Neural cell (in vitro differentiated cells): ENCODE measurements at regions not wholly inside any gene's neighbourhood (a gene's known extent, or its start where the extent isn't known, plus 50 kb on each side); places are given as distances from the start of the nearest gene placed in this dataset.

ENCODE experiments used
- H2AFZ ChIP-seq: fragments of 200-600, 300-800 bp; sonication (generic), shearing (Covaris generic); 2 replicates; pipeline ENCODE4 v1.6.0; 2014; ENCODE audit warnings: low read depth, mild to moderate bottlenecking, antibody characterized with exemption, low read length, moderate library complexity
- H3F3A ChIP-seq: fragments of 200-600 bp; shearing (Covaris generic); 2 replicates; pipeline ENCODE4 v1.6.1; 2016; ENCODE audit warnings: mild to moderate bottlenecking, moderate library complexity, mixed read lengths, antibody characterized with exemption, low read length; ENCODE audit not compliant: insufficient read depth, poor library complexity, severe bottlenecking
- H3K27ac ChIP-seq: fragments of 200-600, 300-800 bp; sonication (generic), shearing (Covaris generic); 2 replicates; pipeline ENCODE4 v1.5.1; 2014; ENCODE audit warnings: mild to moderate bottlenecking, low read length, moderate library complexity
- H3K27me3 ChIP-seq: fragments of 300-800, 200-600 bp; sonication (generic), shearing (Covaris generic); 2 replicates; pipeline ENCODE4 v1.6.0; 2014; ENCODE audit warnings: mild to moderate bottlenecking, low read depth, low read length, moderate library complexity; ENCODE audit not compliant: insufficient read depth
- H3K36me3 ChIP-seq: fragments of 300-800, 200-600 bp; sonication (generic), shearing (Covaris generic); 2 replicates; pipeline ENCODE4 v1.5.1; 2014; ENCODE audit warnings: mild to moderate bottlenecking, antibody characterized with exemption, low read length, moderate library complexity; ENCODE audit not compliant: insufficient read depth
- H3K4me2 ChIP-seq: fragments of 300-800, 200-600 bp; sonication (generic), shearing (Covaris generic); 2 replicates; pipeline ENCODE4 v1.6.0; 2014; ENCODE audit warnings: mild to moderate bottlenecking, low read length
- H3K4me3 ChIP-seq: fragments of 300-800, 200-600 bp; sonication (generic), shearing (Covaris generic); 2 replicates; pipeline ENCODE4 v1.5.1; 2014; ENCODE audit warnings: mild to moderate bottlenecking, low read length, moderate library complexity
- H3K79me2 ChIP-seq: fragments of 200-600 bp; shearing (Covaris generic); replicated peaks from 2 replicates; pipeline ENCODE4 v1.6.0; 2014; ENCODE audit warnings: mild to moderate bottlenecking, low read length, moderate library complexity; ENCODE audit not compliant: insufficient read depth
- H3K9ac ChIP-seq: fragments of 300-800, 200-600 bp; sonication (generic), shearing (Covaris generic); 2 replicates; pipeline ENCODE4 v1.6.1; 2016; ENCODE audit warnings: mild to moderate bottlenecking, low read length, mixed read lengths
- H3K9me2 ChIP-seq: fragments of 200-600 bp; shearing (Covaris generic); 2 replicates; pipeline ENCODE4 v1.6.1; 2016; ENCODE audit warnings: mild to moderate bottlenecking, low read length, mixed read lengths; ENCODE audit not compliant: insufficient read depth
- H3K9me3 ChIP-seq: fragments of 200-600, 300-800 bp; sonication (generic), shearing (Covaris generic); 2 replicates; pipeline ENCODE4 v1.6.1; 2016; ENCODE audit warnings: mild to moderate bottlenecking, mixed run types, low read length, moderate library complexity, mixed read lengths
- H4K20me1 ChIP-seq: fragments of 200-600 bp; shearing (Covaris generic); 2 replicates; pipeline ENCODE4 v1.6.1; 2016; ENCODE audit warnings: mild to moderate bottlenecking, mixed run types; ENCODE audit not compliant: insufficient read depth
- EZH2 ChIP-seq: fragments of 200-600, 300-800 bp; shearing (Covaris generic), sonication (generic); IDR thresholded peaks from 2 replicates; pipeline ENCODE4 v1.6.1; 2014; ENCODE audit warnings: antibody characterized with exemption, low read length, borderline replicate concordance, mild to moderate bottlenecking; ENCODE audit not compliant: insufficient read depth, poor library complexity, severe bottlenecking
- MXI1 ChIP-seq: fragments of 450-650 bp; conservative IDR thresholded peaks from 2 replicates; pipeline ENCODE4 v1.6.1; 2014; ENCODE audit warnings: antibody characterized with exemption, mild to moderate bottlenecking; ENCODE audit not compliant: poor library complexity, severe bottlenecking
- POLR2AphosphoS5 ChIP-seq: IDR thresholded peaks from 2 replicates; pipeline ENCODE4 v1.6.1; 2012
- RAD21 ChIP-seq: fragments of 450-650 bp; conservative IDR thresholded peaks from 2 replicates; pipeline ENCODE4 v1.6.1; 2014; ENCODE audit warnings: antibody characterized with exemption, mild to moderate bottlenecking, moderate library complexity
- TAF1 ChIP-seq: IDR thresholded peaks from 2 replicates; pipeline ENCODE4 v1.6.1; 2012; ENCODE audit warnings: low read depth
- TF ChIP-seq, protein P1 (sequence below): IDR thresholded peaks from 2 replicates; pipeline ENCODE4 v1.6.1; 2012; ENCODE audit warnings: borderline replicate concordance
- TF ChIP-seq, protein P2 (sequence below): fragments of 450-650 bp; IDR thresholded peaks from 2 replicates; pipeline ENCODE4 v1.5.1; 2014; ENCODE audit warnings: antibody characterized with exemption, mild to moderate bottlenecking, moderate library complexity; ENCODE audit not compliant: poor library complexity, severe bottlenecking

DNA sequence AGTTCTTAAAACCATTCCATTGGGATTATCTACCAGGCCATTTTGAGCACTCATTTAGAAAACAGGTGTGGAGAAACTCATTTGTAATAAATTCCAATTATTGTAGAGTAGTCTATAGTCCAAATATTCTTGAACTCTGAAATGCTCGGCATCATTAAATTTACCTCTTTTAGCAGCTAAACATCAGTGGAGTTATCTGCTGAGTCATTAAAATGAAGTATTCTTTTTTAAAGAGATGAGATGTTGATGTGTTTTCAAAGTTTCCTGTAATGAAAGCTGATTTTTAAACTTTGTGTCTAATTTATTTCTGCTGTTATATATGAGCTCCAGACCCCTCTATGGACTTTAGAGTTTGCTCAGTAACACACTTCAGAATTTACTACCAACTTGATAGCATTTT is 1635.2 kb downstream of the SUCLG1 start:
- H3K4me2 ChIP-seq = peak overlapping the region; percentile 16
- no peaks in the 10 kb centered on the region for H3K79me2 ChIP-seq
- H3K9me3 ChIP-seq = no peaks in the 10 kb centered on the region
- H3F3A ChIP-seq = no peaks in the 10 kb centered on the region
- no peak overlapping the region for H2AFZ ChIP-seq
- no peaks in the 10 kb centered on the region for H3K9me2 ChIP-seq
- no peaks in the 10 kb centered on the region for H4K20me1 ChIP-seq
- TF ChIP-seq EZH2 (no peak), POLR2AphosphoS5 (no peak)
- TF ChIP-seq, protein P1, sequence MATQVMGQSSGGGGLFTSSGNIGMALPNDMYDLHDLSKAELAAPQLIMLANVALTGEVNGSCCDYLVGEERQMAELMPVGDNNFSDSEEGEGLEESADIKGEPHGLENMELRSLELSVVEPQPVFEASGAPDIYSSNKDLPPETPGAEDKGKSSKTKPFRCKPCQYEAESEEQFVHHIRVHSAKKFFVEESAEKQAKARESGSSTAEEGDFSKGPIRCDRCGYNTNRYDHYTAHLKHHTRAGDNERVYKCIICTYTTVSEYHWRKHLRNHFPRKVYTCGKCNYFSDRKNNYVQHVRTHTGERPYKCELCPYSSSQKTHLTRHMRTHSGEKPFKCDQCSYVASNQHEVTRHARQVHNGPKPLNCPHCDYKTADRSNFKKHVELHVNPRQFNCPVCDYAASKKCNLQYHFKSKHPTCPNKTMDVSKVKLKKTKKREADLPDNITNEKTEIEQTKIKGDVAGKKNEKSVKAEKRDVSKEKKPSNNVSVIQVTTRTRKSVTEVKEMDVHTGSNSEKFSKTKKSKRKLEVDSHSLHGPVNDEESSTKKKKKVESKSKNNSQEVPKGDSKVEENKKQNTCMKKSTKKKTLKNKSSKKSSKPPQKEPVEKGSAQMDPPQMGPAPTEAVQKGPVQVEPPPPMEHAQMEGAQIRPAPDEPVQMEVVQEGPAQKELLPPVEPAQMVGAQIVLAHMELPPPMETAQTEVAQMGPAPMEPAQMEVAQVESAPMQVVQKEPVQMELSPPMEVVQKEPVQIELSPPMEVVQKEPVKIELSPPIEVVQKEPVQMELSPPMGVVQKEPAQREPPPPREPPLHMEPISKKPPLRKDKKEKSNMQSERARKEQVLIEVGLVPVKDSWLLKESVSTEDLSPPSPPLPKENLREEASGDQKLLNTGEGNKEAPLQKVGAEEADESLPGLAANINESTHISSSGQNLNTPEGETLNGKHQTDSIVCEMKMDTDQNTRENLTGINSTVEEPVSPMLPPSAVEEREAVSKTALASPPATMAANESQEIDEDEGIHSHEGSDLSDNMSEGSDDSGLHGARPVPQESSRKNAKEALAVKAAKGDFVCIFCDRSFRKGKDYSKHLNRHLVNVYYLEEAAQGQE = no peak
- TF ChIP-seq, protein P2, sequence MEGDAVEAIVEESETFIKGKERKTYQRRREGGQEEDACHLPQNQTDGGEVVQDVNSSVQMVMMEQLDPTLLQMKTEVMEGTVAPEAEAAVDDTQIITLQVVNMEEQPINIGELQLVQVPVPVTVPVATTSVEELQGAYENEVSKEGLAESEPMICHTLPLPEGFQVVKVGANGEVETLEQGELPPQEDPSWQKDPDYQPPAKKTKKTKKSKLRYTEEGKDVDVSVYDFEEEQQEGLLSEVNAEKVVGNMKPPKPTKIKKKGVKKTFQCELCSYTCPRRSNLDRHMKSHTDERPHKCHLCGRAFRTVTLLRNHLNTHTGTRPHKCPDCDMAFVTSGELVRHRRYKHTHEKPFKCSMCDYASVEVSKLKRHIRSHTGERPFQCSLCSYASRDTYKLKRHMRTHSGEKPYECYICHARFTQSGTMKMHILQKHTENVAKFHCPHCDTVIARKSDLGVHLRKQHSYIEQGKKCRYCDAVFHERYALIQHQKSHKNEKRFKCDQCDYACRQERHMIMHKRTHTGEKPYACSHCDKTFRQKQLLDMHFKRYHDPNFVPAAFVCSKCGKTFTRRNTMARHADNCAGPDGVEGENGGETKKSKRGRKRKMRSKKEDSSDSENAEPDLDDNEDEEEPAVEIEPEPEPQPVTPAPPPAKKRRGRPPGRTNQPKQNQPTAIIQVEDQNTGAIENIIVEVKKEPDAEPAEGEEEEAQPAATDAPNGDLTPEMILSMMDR = no peak
- no peak overlapping the region for H3K27ac ChIP-seq
- no peaks in the 10 kb centered on the region for H3K27me3 ChIP-seq
- no peak overlapping the region for H3K4me3 ChIP-seq
- no peaks in the 10 kb centered on the region for H3K36me3 ChIP-seq
- H3K9ac ChIP-seq = no peak overlapping the region

DNA sequence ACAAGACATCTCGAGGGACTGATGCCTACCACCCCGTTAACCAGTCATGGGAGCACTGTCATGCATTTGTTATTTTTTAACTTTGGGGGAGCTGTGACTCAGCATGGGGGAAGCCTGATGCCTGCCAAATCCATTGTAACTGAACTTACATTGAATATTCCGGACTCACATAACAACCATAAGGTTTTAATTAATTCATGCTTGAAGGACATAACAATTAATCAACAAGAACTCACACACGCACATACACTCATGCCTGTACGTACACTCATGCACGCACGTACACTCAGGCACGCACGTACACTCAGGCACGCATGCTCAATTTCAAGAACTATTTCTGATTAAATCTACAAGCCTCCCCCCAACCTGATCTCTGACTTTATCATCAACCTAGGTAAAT is 1639.1 kb downstream of the SUCLG1 start:
- no peak overlapping the region for H3K4me2 ChIP-seq
- H3K27ac ChIP-seq = no peak overlapping the region
- H3K9me2 ChIP-seq = no peaks in the 10 kb centered on the region
- no peaks in the 10 kb centered on the region for H3F3A ChIP-seq
- no peaks in the 10 kb centered on the region for H3K36me3 ChIP-seq
- no peak overlapping the region for H3K9ac ChIP-seq
- no peak overlapping the region for H2AFZ ChIP-seq
- no peaks in the 10 kb centered on the region for H4K20me1 ChIP-seq
- no peaks in the 10 kb centered on the region for H3K79me2 ChIP-seq
- H3K9me3 ChIP-seq = no peaks in the 10 kb centered on the region
- no peak overlapping the region for H3K4me3 ChIP-seq
- TF ChIP-seq RAD21 = no peak
- no peaks in the 10 kb centered on the region for H3K27me3 ChIP-seq

DNA sequence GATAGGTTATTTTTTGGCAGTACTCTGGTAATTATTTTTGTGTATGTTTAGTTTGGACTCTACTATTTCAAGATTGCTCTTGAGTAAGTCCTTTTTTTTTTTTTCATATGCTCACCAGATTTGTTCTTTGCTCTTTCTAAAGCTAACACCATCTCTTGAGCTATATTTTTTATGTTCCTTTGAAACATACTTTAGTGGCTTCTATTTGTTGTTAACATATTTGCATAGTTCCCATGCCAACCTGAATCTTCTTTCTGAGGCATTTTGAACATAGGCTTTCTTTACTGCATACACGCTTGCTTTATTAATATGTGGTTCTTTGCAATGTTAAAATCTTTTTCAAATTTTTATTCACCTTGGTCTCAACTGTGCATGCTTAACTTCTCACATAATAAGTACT is 1644.9 kb downstream of the SUCLG1 start:
- Histone ChIP-seq H4K20me1 (no peaks in the 10 kb centered on the region), H3K36me3 (no peaks in the 10 kb centered on the region), H3K9me2 (no peaks in the 10 kb centered on the region), H3K27ac (no peak overlapping the region), H3K9ac (no peak overlapping the region), H3K79me2 (no peaks in the 10 kb centered on the region), H3K9me3 (no peaks in the 10 kb centered on the region), H3K4me2 (no peak overlapping the region), H3F3A (no peaks in the 10 kb centered on the region), H2AFZ (no peak overlapping the region), H3K27me3 (no peaks in the 10 kb centered on the region), H3K4me3 (no peak overlapping the region)
- TF ChIP-seq EZH2 (no peak), TAF1 (no peak), MXI1 (no peak)
